ENCODE measurements at regions not wholly inside any gene's neighbourhood (a gene's known extent, or its start where the extent isn't known, plus 50 kb on each side); places are given as distances from the start of the nearest gene placed in this dataset.
"Not testable (repeated sequence)": the region's sequence is repeated elsewhere in the genome, so short reads cannot be mapped to it uniquely, and the experiment has no call there.

DNA sequence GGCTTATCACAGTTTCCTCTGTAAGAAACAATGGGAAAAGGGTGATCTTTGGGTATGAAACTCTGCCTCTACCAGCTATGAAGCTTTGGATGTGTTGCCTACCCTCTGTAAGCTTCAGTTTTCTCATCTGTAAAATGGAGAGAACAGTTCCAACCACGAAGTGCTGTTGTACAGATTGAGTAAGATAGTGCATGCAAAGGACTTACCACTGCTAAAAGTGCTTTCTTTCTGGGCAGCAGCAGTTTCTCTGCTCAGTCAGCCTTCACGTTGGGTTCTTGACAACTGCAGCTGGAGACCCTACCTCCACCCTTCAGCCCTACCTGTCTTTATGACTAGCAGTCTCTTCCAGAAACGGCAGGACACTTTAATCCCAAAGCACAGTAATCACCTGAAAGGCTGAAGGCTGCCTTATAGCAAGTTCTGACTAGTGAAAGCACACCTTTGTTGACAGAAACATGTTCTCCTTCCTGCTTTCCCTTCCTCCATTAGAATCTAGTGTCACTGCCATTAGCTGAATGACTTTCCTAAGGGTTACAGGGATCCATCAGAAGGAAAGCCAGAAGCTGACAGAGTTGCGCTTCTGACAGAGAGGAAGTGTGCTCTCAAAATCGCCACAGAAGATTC is 91.4 kb downstream of the RPL27A start:
- DNase-seq (ENCODE audit: insufficient read length) (peak; percentile 26), FAIRE-seq (peak; percentile 85)
- TF ChIP-seq POLR2AphosphoS5 (IDR thresholded peaks at IDR 0.05; ENCODE audit: low read depth, low read length) (no peak), POLR2A (IDR thresholded peaks at IDR 0.05; ENCODE audit: low read depth, low read length) (no peak), TAF1 (IDR thresholded peaks at IDR 0.05; ENCODE audit: borderline replicate concordance, low read depth, low read length) (no peak)

DNA sequence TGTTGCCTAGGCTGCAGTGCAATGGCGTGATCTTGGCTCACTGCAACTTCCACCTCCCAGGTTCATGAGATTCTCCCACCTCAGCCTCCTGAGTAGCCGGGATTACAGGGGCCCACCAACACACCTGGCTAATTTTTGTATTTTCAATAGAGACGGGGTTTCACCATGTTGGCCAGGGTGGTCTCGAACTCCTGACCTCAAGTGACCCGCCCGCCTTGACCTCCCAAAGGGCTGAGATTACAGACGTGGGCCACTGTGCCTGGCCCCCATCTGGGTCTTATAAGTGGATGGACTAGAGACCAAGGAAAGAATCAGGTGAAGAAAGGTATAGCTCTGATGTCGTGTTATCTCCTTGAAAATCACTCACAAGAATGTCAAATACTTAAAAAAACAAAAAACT is 92.3 kb downstream of the RPL27A start:
- not testable (repeated sequence) for FAIRE-seq

DNA sequence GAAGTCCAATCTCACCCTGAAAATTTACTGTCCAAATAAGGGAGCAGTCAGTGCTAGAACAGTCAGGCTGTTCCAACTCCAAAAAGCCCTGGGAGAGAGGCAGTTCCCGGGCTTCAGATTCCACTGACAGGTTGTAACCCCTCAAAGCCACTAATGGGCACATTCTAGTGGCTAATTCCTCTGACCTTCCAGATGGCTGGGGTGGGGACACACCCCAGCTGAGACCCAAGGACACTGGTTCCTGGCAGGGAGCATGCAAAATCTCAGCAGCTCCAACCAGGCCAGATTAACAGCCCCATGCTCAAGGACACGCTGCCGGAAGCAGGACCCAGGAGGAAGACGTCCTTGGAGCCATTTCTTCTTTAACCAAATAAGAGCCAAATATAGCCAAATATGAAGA is 92.7 kb downstream of the RPL27A start:
- DNase-seq (ENCODE audit: insufficient read length): no peak
- TF ChIP-seq POLR2A (IDR thresholded peaks at IDR 0.05; ENCODE audit: low read depth, low read length) (no peak), TAF1 (IDR thresholded peaks at IDR 0.05; ENCODE audit: borderline replicate concordance, low read depth, low read length) (no peak), POLR2AphosphoS5 (IDR thresholded peaks at IDR 0.05; ENCODE audit: low read depth, low read length) (no peak)
- FAIRE-seq: no peak

More for the DNA sequence above, 92.3 kb downstream of the RPL27A start:
- not testable (repeated sequence) for DNase-seq (ENCODE audit: insufficient read length)

DNA sequence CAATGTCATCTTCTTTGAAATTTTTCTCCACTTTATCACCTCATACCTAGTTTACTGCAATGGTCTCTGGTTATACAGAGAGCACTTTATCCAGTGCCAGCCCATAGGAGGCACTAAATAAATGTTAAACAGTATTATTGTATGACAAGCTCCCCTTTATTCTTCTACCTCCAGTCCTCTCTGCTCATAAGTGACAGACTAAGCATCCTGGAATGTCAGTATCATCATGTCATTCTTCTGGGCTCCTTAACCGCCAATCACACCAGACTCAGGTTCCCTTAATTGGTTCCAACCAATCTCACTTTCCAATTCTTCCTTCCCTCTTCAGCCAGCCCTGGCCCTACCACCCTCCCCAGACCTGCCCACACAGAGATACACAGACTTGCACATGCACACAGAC is 93.1 kb downstream of the RPL27A start:
- DNase-seq (ENCODE audit: insufficient read length) (no peak), FAIRE-seq (no peak)
- TF ChIP-seq POLR2AphosphoS5 (IDR thresholded peaks at IDR 0.05; ENCODE audit: low read depth, low read length) (no peak), POLR2A (IDR thresholded peaks at IDR 0.05; ENCODE audit: low read depth, low read length) (no peak), TAF1 (IDR thresholded peaks at IDR 0.05; ENCODE audit: borderline replicate concordance, low read depth, low read length) (no peak)

DNA sequence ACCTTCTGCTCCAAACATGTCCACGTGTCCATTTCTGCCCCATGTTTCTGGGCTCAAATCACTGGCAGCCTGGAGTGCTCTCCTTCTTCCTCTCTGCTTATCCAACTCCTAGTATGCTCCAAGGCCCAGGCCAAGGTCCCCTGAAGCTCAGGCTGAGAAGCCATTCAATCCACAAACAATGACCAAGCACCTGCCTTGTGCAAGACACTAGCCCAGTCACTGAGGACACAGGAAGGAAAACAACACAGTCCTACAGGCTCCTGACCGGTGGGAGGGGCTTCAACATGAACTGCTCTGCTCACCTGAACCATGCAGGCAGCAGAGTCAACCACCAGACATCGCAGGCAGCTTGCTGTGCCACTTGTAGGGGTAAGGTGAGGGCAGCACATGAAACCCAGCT is 93.6 kb downstream of the RPL27A start:
- FAIRE-seq (no peak), DNase-seq (ENCODE audit: insufficient read length) (no peak)
- no peak for TF ChIP-seq POLR2AphosphoS5 (IDR thresholded peaks at IDR 0.05; ENCODE audit: low read depth, low read length)
- TF ChIP-seq POLR2A (IDR thresholded peaks at IDR 0.05; ENCODE audit: low read depth, low read length): no peak
- no peak for TF ChIP-seq TAF1 (IDR thresholded peaks at IDR 0.05; ENCODE audit: borderline replicate concordance, low read depth, low read length)

DNA sequence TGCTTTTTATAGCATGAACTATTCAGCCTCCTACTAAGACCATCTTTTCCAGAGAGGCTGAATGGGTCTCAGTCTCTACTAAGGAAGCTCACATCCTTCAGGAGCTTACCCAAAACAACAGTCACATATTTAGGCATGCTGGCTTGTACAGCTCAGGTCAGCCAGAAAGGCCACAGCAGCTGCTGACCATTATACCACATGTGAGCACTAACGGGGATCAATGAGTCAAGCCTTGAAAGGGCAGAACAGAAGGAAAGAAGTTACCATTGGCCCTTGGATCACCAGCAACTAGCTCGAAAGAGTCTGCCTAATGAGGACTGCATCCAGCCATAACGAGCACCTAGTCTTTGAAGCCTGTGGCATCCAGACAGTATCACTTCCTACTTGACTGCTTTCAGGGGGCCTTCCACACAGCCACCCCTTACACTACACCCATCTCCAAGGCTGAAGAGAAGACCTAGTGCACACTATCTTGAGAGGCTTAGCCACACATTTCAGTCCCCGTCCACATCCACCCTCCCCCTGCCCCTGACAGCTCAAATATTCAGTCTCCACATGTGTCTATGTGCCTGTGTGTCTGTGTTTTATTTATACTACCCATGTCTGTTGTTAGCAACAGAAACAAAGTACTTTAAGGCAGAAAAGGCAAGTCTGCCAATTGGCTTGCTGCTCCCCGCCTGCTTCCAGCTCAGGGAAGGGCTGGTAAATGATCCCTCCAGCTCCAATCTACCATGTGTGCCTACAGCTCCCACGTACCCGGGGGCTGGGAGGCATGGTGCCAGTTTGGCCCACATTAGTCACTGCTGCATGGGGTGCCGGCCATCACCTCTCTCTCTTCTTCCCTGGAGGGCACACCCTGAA is 95.5 kb downstream of the RPL27A start:
- FAIRE-seq (peak; percentile 89), DNase-seq (ENCODE audit: insufficient read length) (peak; percentile 31)
- TF ChIP-seq TAF1 (IDR thresholded peaks at IDR 0.05; ENCODE audit: borderline replicate concordance, low read depth, low read length) (no peak), POLR2AphosphoS5 (IDR thresholded peaks at IDR 0.05; ENCODE audit: low read depth, low read length) (no peak), POLR2A (IDR thresholded peaks at IDR 0.05; ENCODE audit: low read depth, low read length) (no peak)

DNA sequence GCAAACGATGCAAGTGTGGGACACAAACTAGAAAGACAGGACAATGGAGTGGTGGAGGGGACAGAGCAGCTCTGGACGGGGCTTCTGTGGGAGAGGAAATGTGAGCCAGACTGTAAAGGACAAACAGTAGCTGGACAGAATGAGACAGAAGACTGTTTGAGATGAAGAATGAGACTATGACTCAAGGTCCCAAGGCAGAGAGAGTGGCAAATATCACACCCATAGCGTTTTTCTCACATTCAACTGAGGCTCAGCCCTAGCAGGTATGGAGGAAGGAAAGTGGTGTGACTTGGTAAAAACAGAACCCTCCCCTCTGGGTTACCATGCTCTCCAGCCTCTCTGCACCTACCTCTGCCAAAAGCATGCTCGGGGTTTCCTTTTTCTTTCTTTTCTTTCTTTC is 96.5 kb downstream of the RPL27A start:
- TF ChIP-seq POLR2AphosphoS5 (IDR thresholded peaks at IDR 0.05; ENCODE audit: low read depth, low read length): no peak
- no peak for TF ChIP-seq TAF1 (IDR thresholded peaks at IDR 0.05; ENCODE audit: borderline replicate concordance, low read depth, low read length)
- no peak for TF ChIP-seq POLR2A (IDR thresholded peaks at IDR 0.05; ENCODE audit: low read depth, low read length)
- DNase-seq (ENCODE audit: insufficient read length) (no peak), FAIRE-seq (no peak)

DNA sequence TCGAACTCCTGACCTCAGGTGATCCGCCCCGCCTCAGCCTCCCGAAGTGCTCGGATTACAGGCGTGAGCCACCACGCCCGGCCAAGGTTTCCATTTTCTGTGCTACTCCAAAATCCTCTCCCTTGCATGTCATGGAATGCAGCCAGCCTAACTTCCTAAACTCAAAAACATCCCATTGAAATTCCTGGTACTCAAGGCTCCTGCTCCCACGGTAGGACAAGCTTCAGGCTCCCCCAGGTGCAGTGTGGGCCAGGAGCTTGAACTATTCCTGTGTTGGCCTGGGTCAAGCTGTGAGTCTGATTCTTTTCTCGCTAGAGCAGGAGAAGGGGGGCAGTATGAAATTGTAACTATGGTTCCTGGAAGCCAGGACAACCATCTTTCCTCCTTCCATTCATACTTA is 97.1 kb downstream of the RPL27A start:
- TF ChIP-seq TAF1 (IDR thresholded peaks at IDR 0.05; ENCODE audit: borderline replicate concordance, low read depth, low read length) (no peak), POLR2AphosphoS5 (IDR thresholded peaks at IDR 0.05; ENCODE audit: low read depth, low read length) (no peak), POLR2A (IDR thresholded peaks at IDR 0.05; ENCODE audit: low read depth, low read length) (no peak)
- DNase-seq (ENCODE audit: insufficient read length) (no peak), FAIRE-seq (no peak)

DNA sequence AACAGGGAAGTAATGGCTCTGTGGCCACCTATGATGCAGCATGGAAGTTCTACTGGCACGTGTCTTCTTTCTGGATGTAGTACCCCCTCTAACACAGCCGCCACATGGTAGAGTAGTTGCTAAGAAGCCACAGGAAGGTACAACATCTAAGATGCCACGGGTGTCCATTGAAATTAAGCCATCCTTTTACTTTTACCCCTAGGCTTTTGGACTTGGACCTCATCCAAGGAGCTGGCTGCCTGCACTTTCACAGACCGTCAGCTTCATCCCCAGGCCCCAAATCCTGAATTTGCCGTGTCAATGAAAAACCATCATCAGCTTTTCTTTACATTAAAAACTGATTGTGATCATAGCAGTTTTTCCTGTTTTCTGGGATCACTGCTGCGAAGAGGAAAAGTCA is 102.4 kb downstream of the RPL27A start:
- TF ChIP-seq POLR2A (IDR thresholded peaks at IDR 0.05; ENCODE audit: low read depth, low read length) (no peak), TAF1 (IDR thresholded peaks at IDR 0.05; ENCODE audit: borderline replicate concordance, low read depth, low read length) (no peak), POLR2AphosphoS5 (IDR thresholded peaks at IDR 0.05; ENCODE audit: low read depth, low read length) (no peak)
- DNase-seq (ENCODE audit: insufficient read length) (no peak), FAIRE-seq (no peak)

DNA sequence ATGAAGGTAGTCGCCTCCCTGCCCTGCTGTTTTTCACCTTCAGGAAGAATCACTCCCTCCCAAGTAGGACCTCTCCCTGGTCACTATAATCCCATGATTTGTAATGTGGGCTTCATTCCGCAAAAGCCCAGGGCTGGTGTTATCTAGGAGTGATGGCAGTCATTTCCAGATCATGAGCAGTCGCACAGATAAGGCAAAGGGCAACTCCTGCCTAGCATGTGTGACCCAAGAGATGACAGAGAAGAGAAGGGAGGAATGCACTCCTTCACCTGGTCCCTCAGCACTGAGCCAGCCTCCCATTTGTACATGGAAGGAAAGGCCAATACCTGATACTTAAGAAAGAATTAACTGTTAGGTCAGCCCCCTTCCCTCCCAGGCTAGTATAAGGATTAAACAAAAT is 102.9 kb downstream of the RPL27A start:
- FAIRE-seq (no peak), DNase-seq (ENCODE audit: insufficient read length) (no peak)
- TF ChIP-seq POLR2AphosphoS5 (IDR thresholded peaks at IDR 0.05; ENCODE audit: low read depth, low read length): no peak
- no peak for TF ChIP-seq POLR2A (IDR thresholded peaks at IDR 0.05; ENCODE audit: low read depth, low read length)
- TF ChIP-seq TAF1 (IDR thresholded peaks at IDR 0.05; ENCODE audit: borderline replicate concordance, low read depth, low read length): no peak

DNA sequence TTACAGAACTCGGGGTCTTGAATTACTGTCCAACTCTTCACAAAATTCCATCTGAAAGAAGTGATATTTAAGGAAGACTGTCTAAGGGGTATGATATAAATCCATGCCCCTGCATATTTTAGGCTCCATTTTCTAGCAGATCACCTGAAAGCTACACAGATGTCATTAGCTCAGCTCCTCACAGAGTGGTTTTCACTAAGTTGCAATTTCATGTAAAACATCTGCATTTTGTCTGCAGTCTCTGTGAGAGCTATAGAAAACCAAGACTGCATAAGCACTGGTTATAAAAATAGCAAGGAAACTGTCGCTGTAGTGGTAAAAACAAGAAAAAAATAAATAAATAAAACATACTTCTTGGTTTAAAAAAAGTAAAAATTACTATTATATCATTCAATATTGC is 103.4 kb downstream of the RPL27A start:
- no peak for FAIRE-seq
- DNase-seq (ENCODE audit: insufficient read length): no peak
- no peak for TF ChIP-seq POLR2AphosphoS5 (IDR thresholded peaks at IDR 0.05; ENCODE audit: low read depth, low read length)
- TF ChIP-seq TAF1 (IDR thresholded peaks at IDR 0.05; ENCODE audit: borderline replicate concordance, low read depth, low read length): no peak
- TF ChIP-seq POLR2A (IDR thresholded peaks at IDR 0.05; ENCODE audit: low read depth, low read length): no peak

DNA sequence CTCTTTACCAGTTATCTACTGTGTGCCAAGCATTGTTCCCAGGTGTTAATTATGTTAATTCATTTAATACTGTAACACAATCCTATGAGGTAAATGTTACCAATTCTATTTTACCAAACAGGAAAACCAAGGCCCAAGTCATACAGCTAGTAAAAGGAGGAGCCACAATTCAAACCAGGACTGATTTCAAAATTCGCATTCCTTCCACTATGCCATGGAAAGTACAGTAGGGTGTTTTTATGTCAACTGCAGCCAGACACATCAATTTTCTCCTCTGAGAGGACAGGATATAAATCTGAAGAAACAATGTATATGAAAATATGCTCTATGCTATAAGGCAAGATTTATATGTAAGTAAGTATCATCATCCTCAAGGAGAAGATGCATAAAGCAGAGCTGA is 104.3 kb downstream of the RPL27A start:
- DNase-seq (ENCODE audit: insufficient read length) (no peak), FAIRE-seq (no peak)
- TF ChIP-seq POLR2AphosphoS5 (IDR thresholded peaks at IDR 0.05; ENCODE audit: low read depth, low read length) (no peak), POLR2A (IDR thresholded peaks at IDR 0.05; ENCODE audit: low read depth, low read length) (no peak), TAF1 (IDR thresholded peaks at IDR 0.05; ENCODE audit: borderline replicate concordance, low read depth, low read length) (no peak)

All from GM12892 (cell line).